22Rv1 (cell line): ENCODE measurements at regions not wholly inside any gene's neighbourhood (a gene's known extent, or its start where the extent isn't known, plus 50 kb on each side); places are given as distances from the start of the nearest gene placed in this dataset.

ENCODE experiments used
- ZFX ChIP-seq: fragments of 450-650 bp; IDR thresholded peaks from 2 replicates; pipeline ENCODE4 v1.6.1; 2017; ENCODE audit warnings: antibody characterized with exemption, borderline replicate concordance
- TF ChIP-seq, protein P1 (sequence below): fragments of 450-650 bp; IDR thresholded peaks from 2 replicates; pipeline ENCODE4 v1.5.1; 2017; ENCODE audit warnings: mild to moderate bottlenecking

DNA sequence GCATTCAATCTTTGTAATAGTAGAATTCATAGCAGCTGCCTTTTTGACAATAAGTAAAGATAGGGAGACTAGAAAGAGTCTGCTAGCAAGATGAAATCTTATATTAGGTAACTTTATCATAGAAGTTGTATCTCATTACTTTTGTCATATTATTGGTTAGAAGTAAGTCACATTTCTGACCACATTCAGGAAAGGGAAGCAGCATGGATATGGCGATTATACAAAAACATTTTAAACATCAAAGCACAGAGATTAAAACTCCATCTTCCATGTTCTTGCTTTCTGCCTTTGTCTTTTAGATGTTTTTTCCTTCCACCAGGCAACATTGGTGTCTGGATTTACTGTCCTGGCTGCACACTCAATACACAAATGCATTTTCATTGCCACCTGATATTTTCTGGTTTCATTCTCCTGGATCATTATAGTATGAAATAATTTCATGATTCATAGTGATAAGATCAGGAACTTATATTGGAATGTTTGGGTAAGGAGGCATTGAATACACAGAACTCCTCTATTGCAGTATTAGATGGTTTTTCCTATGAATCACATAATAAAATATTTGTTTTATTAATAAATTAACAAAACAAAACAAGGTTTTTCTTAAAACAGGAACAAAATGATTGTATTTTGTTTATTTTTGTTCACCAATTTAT is 1460.3 kb upstream of the CADM2 start:
- TF ChIP-seq, protein P1, sequence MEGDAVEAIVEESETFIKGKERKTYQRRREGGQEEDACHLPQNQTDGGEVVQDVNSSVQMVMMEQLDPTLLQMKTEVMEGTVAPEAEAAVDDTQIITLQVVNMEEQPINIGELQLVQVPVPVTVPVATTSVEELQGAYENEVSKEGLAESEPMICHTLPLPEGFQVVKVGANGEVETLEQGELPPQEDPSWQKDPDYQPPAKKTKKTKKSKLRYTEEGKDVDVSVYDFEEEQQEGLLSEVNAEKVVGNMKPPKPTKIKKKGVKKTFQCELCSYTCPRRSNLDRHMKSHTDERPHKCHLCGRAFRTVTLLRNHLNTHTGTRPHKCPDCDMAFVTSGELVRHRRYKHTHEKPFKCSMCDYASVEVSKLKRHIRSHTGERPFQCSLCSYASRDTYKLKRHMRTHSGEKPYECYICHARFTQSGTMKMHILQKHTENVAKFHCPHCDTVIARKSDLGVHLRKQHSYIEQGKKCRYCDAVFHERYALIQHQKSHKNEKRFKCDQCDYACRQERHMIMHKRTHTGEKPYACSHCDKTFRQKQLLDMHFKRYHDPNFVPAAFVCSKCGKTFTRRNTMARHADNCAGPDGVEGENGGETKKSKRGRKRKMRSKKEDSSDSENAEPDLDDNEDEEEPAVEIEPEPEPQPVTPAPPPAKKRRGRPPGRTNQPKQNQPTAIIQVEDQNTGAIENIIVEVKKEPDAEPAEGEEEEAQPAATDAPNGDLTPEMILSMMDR: no peak
- TF ChIP-seq ZFX: no peak
